Activated B cell treated with CpG ODN at 0.5 μM for 24 hours (primary cell): ENCODE measurements at regions not wholly inside any gene's neighbourhood (a gene's known extent, or its start where the extent isn't known, plus 50 kb on each side); places are given as distances from the start of the nearest gene placed in this dataset.

Source experiments
- ATAC-seq: fragments of 200-7000 bp; cut with Tn5 transposase; one replicate; pipeline ENCODE4 v1.10.0; 2021; ENCODE audit warnings: low read depth, mild to moderate bottlenecking, moderate library complexity
- CTCF ChIA-PET: fragments of 350-600 bp; sonication (Branson Sonifier 250); formaldehyde crosslinking; loops from one replicate; lab custom pipeline; 2021; ENCODE audit warnings: antibody characterized with exemption; lab: Charles Lee
- POLR2A ChIA-PET: fragments of 350-600 bp; sonication (Branson Sonifier 250); formaldehyde crosslinking; loops from one replicate; lab custom pipeline; 2021; ENCODE audit warnings: antibody characterized with exemption; lab: Charles Lee
- DNase-seq: peaks from one replicate; pipeline ENCODE4 v3.0.0; 2022
- H3K27ac Mint-ChIP-seq: one replicate; pipeline ENCODE4 v1.8.0; 2020; ENCODE audit warnings: mixed read lengths
- H3K27me3 Mint-ChIP-seq: one replicate; pipeline ENCODE4 v1.8.0; 2021; ENCODE audit warnings: mixed read lengths
- H3K36me3 Mint-ChIP-seq: one replicate; pipeline ENCODE4 v1.8.0; 2021; ENCODE audit warnings: low read depth, mixed read lengths
- H3K4me1 Mint-ChIP-seq: one replicate; pipeline ENCODE4 v1.8.0; 2021; ENCODE audit warnings: mixed read lengths
- H3K4me3 Mint-ChIP-seq: one replicate; pipeline ENCODE4 v1.8.0; 2020; ENCODE audit warnings: mild to moderate bottlenecking, mixed read lengths
- H3K9me3 Mint-ChIP-seq: one replicate; pipeline ENCODE4 v1.8.0; 2020; ENCODE audit warnings: mixed read lengths
- intact Hi-C: fragments of 100-400 bp; cut with micrococcal nuclease; formaldehyde crosslinking; loops from one replicate; pipeline ENCODE4 v1.15.1; 2024
- TF ChIP-seq, protein P1 (sequence below): fragments of 200-600 bp; IDR thresholded peaks from one replicate; pipeline ENCODE4 v1.8.0; 2022; ENCODE audit warnings: antibody characterized with exemption, mild to moderate bottlenecking

DNA sequence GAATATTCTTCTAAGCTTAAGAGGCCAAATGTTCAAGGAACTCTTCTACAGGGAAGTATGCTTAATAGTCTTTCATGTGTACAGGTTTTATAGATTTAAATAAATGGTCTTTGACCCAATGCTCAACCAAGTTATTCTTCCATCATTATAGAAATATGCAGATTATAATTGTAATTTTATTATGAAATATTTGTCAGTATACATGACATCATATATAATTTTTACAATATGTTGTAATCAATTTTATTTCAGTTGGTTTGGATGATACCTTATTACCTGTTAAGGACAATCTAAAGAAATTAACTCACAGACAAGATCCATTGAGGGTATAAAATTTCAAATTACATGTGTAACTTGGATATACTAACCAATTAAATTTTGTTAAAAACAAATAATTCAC lies 1278.3 kb downstream of the SLC16A7 start:
- POLR2A ChIA-PET = no interaction called here
- ATAC-seq = no peak
- TF ChIP-seq, protein P1, sequence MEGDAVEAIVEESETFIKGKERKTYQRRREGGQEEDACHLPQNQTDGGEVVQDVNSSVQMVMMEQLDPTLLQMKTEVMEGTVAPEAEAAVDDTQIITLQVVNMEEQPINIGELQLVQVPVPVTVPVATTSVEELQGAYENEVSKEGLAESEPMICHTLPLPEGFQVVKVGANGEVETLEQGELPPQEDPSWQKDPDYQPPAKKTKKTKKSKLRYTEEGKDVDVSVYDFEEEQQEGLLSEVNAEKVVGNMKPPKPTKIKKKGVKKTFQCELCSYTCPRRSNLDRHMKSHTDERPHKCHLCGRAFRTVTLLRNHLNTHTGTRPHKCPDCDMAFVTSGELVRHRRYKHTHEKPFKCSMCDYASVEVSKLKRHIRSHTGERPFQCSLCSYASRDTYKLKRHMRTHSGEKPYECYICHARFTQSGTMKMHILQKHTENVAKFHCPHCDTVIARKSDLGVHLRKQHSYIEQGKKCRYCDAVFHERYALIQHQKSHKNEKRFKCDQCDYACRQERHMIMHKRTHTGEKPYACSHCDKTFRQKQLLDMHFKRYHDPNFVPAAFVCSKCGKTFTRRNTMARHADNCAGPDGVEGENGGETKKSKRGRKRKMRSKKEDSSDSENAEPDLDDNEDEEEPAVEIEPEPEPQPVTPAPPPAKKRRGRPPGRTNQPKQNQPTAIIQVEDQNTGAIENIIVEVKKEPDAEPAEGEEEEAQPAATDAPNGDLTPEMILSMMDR = no peak
- Mint-ChIP-seq H3K36me3 (no peaks in the 10 kb centered on the region), H3K9me3 (peaks cover 7% of the 10 kb centered on the region), H3K27ac (no peak overlapping the region), H3K4me3 (no peak overlapping the region), H3K4me1 (no peaks in the 10 kb centered on the region), H3K27me3 (no peaks in the 10 kb centered on the region)
- intact Hi-C loops = no loop called here
- no peak for DNase-seq
- CTCF ChIA-PET = no interaction called here

DNA sequence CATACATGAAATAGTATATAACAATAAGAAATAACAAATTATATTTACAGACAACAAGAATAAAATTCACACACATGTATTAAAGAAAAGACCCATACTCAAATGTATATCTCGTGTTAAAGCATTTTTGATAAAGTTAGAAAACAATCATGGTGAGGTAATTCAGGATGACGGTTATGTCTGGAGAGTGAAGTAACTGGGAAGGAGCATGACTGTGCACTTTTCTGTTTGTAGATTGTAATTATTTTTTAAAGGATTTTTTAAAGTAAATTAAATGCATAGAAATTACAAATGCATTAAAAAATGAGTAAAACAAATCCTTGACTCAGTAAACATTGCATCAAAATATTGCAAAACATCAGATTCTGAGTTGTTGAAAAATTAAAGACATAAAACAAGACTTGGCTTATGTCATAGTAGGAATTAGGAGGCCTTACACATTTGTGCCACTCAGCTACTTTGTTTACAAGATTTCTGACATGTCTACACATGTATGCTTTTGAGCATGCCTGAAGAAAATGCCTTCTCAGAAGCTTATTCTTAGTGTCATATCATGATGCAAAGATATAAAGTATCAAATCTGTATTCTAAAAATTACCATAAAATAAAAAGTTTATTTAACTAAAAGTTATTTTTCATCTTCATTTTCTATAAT lies 1325.1 kb downstream of the SLC16A7 start:
- Mint-ChIP-seq H3K27ac (no peak overlapping the region), H3K4me3 (no peak overlapping the region), H3K36me3 (no peaks in the 10 kb centered on the region), H3K9me3 (peaks cover 5% of the 10 kb centered on the region), H3K27me3 (no peaks in the 10 kb centered on the region), H3K4me1 (no peaks in the 10 kb centered on the region)
- intact Hi-C loops = no loop called here
- TF ChIP-seq, protein P1 = no peak
- POLR2A ChIA-PET = no interaction called here
- no peak for ATAC-seq
- DNase-seq = no peak
- CTCF ChIA-PET = no interaction called here

DNA sequence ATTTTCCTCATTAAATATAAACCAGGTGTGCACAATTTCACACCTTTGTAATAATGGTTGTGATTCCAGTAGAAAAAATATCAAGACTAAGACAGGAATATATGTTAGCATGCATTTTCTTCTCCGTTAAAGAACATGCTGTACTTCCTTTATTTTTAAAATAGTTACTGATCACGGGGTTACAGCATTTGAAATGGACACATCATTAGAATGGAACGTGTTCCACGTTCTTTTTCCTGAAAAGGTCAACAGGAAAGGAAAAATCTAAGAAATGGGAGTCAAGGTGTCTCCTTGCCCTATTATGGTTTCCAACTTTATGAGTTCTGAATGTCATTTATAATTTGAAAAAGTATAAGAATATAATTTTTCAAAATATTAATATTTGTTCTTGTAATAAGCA lies 1325.7 kb downstream of the SLC16A7 start:
- Mint-ChIP-seq H3K27me3 (no peaks in the 10 kb centered on the region), H3K9me3 (peaks cover 5% of the 10 kb centered on the region), H3K36me3 (no peaks in the 10 kb centered on the region), H3K27ac (no peak overlapping the region), H3K4me3 (no peak overlapping the region), H3K4me1 (no peaks in the 10 kb centered on the region)
- ChIA-PET CTCF (no interaction called here), POLR2A (no interaction called here)
- intact Hi-C loops = no loop called here
- TF ChIP-seq, protein P1 = no peak
- ATAC-seq (no peak), DNase-seq (no peak)

DNA sequence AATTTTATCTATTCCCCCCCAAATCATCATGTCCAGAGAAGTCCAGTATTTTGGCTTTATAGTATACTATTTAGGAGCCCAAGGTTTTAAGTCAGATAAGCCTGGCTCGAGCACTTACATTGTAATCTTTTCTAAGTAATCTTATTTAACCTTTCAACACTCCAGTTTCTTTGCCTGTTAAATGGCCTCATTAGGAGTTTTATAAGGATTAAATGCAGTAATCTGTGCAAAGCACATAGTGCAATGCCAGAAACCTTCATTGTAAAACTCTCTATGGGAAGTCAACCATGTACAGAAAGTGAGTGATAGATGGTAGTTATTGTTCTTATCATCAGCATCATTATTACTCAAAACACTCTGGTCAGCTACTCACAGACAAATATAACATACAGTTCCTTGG lies 1330.4 kb downstream of the SLC16A7 start:
- Mint-ChIP-seq H3K4me1 (no peaks in the 10 kb centered on the region), H3K27ac (no peak overlapping the region), H3K27me3 (no peaks in the 10 kb centered on the region), H3K9me3 (peaks cover 8% of the 10 kb centered on the region), H3K4me3 (no peak overlapping the region), H3K36me3 (no peaks in the 10 kb centered on the region)
- TF ChIP-seq, protein P1 = no peak
- POLR2A ChIA-PET = no interaction called here
- CTCF ChIA-PET = no interaction called here
- DNase-seq (no peak), ATAC-seq (no peak)
- intact Hi-C loops = no loop called here

DNA sequence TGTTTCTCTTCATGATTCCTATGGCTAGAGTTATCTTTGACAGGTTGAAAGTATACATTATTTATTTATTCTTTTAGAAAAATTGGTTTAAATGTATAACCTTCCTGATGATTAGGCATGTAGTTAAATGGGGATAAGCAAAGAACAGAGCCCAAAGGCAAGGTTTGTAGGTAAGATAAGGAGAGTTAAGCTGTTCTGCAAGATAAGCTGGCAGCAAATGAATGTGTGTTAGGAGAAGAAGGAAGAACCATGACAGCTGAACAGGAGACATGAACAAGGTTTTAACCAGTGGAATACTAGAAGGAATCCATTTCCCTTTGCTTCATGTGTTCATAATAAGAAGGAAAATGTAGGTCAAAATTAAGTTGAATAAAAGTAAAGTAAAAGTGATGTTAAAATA lies 1330.1 kb upstream of the USP15 start:
- no peaks in the 10 kb centered on the region for H3K36me3 Mint-ChIP-seq
- no peak for ATAC-seq
- no peak for DNase-seq
- H3K27me3 Mint-ChIP-seq = no peaks in the 10 kb centered on the region
- peaks cover 17% of the 10 kb centered on the region for H3K9me3 Mint-ChIP-seq
- ChIA-PET CTCF (no interaction called here), POLR2A (no interaction called here)
- no peak overlapping the region for H3K27ac Mint-ChIP-seq
- H3K4me1 Mint-ChIP-seq = no peaks in the 10 kb centered on the region
- intact Hi-C loops = no loop called here
- TF ChIP-seq, protein P1 = no peak
- no peak overlapping the region for H3K4me3 Mint-ChIP-seq
